GM23248 (cell line): ENCODE measurements at regions not wholly inside any gene's neighbourhood (a gene's known extent, or its start where the extent isn't known, plus 50 kb on each side); places are given as distances from the start of the nearest gene placed in this dataset.

ENCODE experiments used
- EZH2 ChIP-seq: fragments of 200-600 bp; sonication (generic); IDR thresholded peaks from 2 replicates; pipeline ENCODE4 v1.6.1; 2018; ENCODE audit warnings: antibody characterized with exemption, mild to moderate bottlenecking; ENCODE audit not compliant: insufficient read depth, poor library complexity, severe bottlenecking
- EZH2phosphoT487 ChIP-seq: fragments of 200-600 bp; sonication (generic); IDR thresholded peaks from 2 replicates; pipeline ENCODE4 v1.6.1; 2018; ENCODE audit warnings: antibody characterized with exemption, moderate library complexity, mild to moderate bottlenecking, low read depth; ENCODE audit not compliant: insufficient read depth

DNA sequence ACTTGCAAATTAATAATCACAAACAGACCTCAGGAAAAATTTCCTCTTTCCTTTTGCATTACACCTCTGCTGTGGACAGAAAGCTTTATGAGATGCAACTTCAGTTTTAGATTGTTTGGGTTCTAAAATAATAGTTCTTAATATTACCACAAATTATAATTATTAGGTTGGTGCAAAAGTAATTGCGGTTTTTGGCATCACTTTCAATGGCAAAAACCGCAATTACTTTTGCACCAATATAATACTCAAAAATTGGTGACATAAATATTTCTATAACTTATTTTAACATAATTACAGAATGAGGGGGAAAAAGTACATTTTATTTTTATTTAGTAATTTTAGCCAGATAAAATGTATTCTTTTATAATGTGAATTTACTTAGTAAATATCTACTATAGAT lies 804.4 kb upstream of the FAM98A start:
- TF ChIP-seq EZH2phosphoT487, result no peak
- no peak for TF ChIP-seq EZH2
